Esophagus squamous epithelium (tissue), 5 donors: ENCODE measurements at regions not wholly inside any gene's neighbourhood (a gene's known extent, or its start where the extent isn't known, plus 50 kb on each side); places are given as distances from the start of the nearest gene placed in this dataset.
A peak's percentile ranks its signal among the peaks of the same experiment; 100 is the strongest.

Source experiments
- DNase-seq: peaks from one replicate; lab custom pipeline; 2025; lab: John Stamatoyannopoulos, UW
- H3K27ac ChIP-seq, 4 donors: fragments of 200-600 bp; sonication (generic); one replicate each; pipeline ENCODE4 v1.5.1; 2016 to 2019; ENCODE audit warnings: mild to moderate bottlenecking in 1 of 4
- H3K27me3 ChIP-seq, 4 donors: fragments of 200-600 bp; sonication (generic); 1 replicate in 3 of 4; 2 replicates in 1 of 4; pipeline versions ENCODE4 v1.5.1 to v1.6.0; 2017 to 2021; ENCODE audit warnings: antibody characterized with exemption in 1 of 4
- H3K36me3 ChIP-seq, 3 donors: fragments of 200-600 bp; sonication (generic); one replicate each; pipeline ENCODE4 v1.5.1; 2016 to 2019
- H3K4me1 ChIP-seq, 3 donors: fragments of 200-600 bp; sonication (generic); one replicate each; pipeline ENCODE4 v1.5.1; 2017 to 2019
- H3K4me3 ChIP-seq, 4 donors: fragments of 200-600 bp; sonication (generic); 1 replicate in 3 of 4; 2 replicates in 1 of 4; pipeline ENCODE4 v1.5.1; 2016 to 2019; ENCODE audit warnings: mild to moderate bottlenecking in 2 of 4, moderate library complexity in 1 of 4
- H3K9me3 ChIP-seq, 3 donors: fragments of 200-600 bp; sonication (generic); one replicate each; pipeline ENCODE4 v1.5.1; 2016 to 2019
- CTCF ChIP-seq, 6 experiments: fragments of 450-650 bp in 4 of 6; fragments of 200-600 bp in 2 of 6; sonication (generic) in 2 of 6; IDR thresholded peaks; one replicate each; pipeline ENCODE4 v1.5.1; 2016 to 2019; ENCODE audit warnings: antibody characterized with exemption in 6 of 6, mild to moderate bottlenecking in 4 of 6, moderate library complexity in 4 of 6
- POLR2A ChIP-seq, 4 donors: fragments of 450-650 bp; IDR thresholded peaks; one replicate each; pipeline ENCODE4 v1.6.1; 2017; ENCODE audit warnings: antibody characterized with exemption in 4 of 4, mild to moderate bottlenecking in 4 of 4, moderate library complexity in 3 of 4
- WGBS, 2 donors: methylation state at CpG; one replicate each; pipeline ENCODE4 v1.1.5; 2018; 5-methylcytosine and 5-hydroxymethylcytosine counted together
- intact Hi-C: fragments of 100-400 bp; cut with DNase I; formaldehyde crosslinking; loops from one replicate; pipeline ENCODE4 v1.15.0; 2022
- donor health status: DM: yes; HTN: yes; CAD: no.

- intact Hi-C loops, result no loop called here
- no peak for TF ChIP-seq CTCF (IDR thresholded peaks at IDR 0.05)
- Histone ChIP-seq H3K36me3 (no peaks in the 10 kb centered on the region), H3K27ac (peak overlapping the region in 2 of 4 donors; percentile 16 to 80), H3K27me3 (no peaks in the 10 kb centered on the region), H3K9me3 (no peaks in the 10 kb centered on the region), H3K4me1 (peaks cover 0 to 24% (median 10%) of the 10 kb centered on the region in 3 donors), H3K4me3 (no peak overlapping the region)
- 39 to 41% methylated on average over 5 of the region's 5 CpGs for WGBS, 2 donors
- no peak for DNase-seq
These were observed 156.6 kb upstream of the RAB4A start for GRCh38 chr1:229114315-229114714.

- H3K27ac ChIP-seq, result peak overlapping the region in 2 of 4 donors; percentile 22 to 80
- 56 to 68% methylated on average over 2 to 3 of the region's 4 CpGs for WGBS, 2 donors
- no peak overlapping the region for H3K4me3 ChIP-seq
- H3K9me3 ChIP-seq, result no peaks in the 10 kb centered on the region
- intact Hi-C loops, result no loop called here
- TF ChIP-seq CTCF (IDR thresholded peaks at IDR 0.05) (no peak), POLR2A (IDR thresholded peaks at IDR 0.05) (no peak)
- H3K4me1 ChIP-seq, result peaks cover 0 to 24% (median 10%) of the 10 kb centered on the region in 3 donors
- DNase-seq, result no peak
- H3K27me3 ChIP-seq, result no peaks in the 10 kb centered on the region
- no peaks in the 10 kb centered on the region for H3K36me3 ChIP-seq
These were observed 156.0 kb upstream of the RAB4A start for GRCh38 chr1:229114850-229115365.

- Histone ChIP-seq H3K27me3 (no peaks in the 10 kb centered on the region), H3K27ac (peak overlapping the region in 2 of 4 donors; percentile 80 to 82), H3K36me3 (no peaks in the 10 kb centered on the region), H3K4me1 (peaks cover 0 to 24% (median 10%) of the 10 kb centered on the region in 3 donors), H3K9me3 (no peaks in the 10 kb centered on the region), H3K4me3 (no peak overlapping the region)
- no peak for DNase-seq
- WGBS, 2 donors, result 84 to 87% methylated on average over 13 to 15 of the region's 16 CpGs
- intact Hi-C loops, result no loop called here
- TF ChIP-seq POLR2A (IDR thresholded peaks at IDR 0.05) (no peak), CTCF (IDR thresholded peaks at IDR 0.05) (no peak)
These were observed 154.8 kb upstream of the RAB4A start for GRCh38 chr1:229116114-229116513.

GRCh38 chr1:229117664-229118300 lies 153.1 kb upstream of the RAB4A start:
- Histone ChIP-seq H3K9me3 (no peaks in the 10 kb centered on the region), H3K4me3 (no peak overlapping the region), H3K27ac (peak overlapping the region in 3 of 4 donors; percentile 30 to 82 (median 80)), H3K36me3 (no peaks in the 10 kb centered on the region), H3K4me1 (peaks cover 0 to 17% (median 10%) of the 10 kb centered on the region in 3 donors), H3K27me3 (no peaks in the 10 kb centered on the region)
- intact Hi-C loops, result no loop called here
- no peak for DNase-seq
- TF ChIP-seq POLR2A (IDR thresholded peaks at IDR 0.05) (no peak), CTCF (IDR thresholded peaks at IDR 0.05) (no peak)
- WGBS, 2 donors, result 8 to 35% methylated on average over 4 to 5 of the region's 14 CpGs

GRCh38 chr1:229118477-229119061 lies 152.3 kb upstream of the RAB4A start:
- H3K4me1 ChIP-seq, result peaks cover 0 to 17% (median 10%) of the 10 kb centered on the region in 3 donors
- intact Hi-C loops, result no loop called here
- peak overlapping the region in 3 of 4 donors; percentile 28 to 80 (median 30) for H3K27ac ChIP-seq
- no peak for DNase-seq
- no peak for TF ChIP-seq CTCF (IDR thresholded peaks at IDR 0.05)
- no peak for TF ChIP-seq POLR2A (IDR thresholded peaks at IDR 0.05)
- no peaks in the 10 kb centered on the region for H3K36me3 ChIP-seq
- WGBS, 2 donors, result 62 to 86% methylated on average over 2 of the region's 3 CpGs
- H3K27me3 ChIP-seq, result no peaks in the 10 kb centered on the region
- H3K4me3 ChIP-seq, result no peak overlapping the region
- H3K9me3 ChIP-seq, result no peaks in the 10 kb centered on the region
